Esophagus muscularis mucosa (tissue), 3 donors: ENCODE measurements at regions not wholly inside any gene's neighbourhood (a gene's known extent, or its start where the extent isn't known, plus 50 kb on each side); places are given as distances from the start of the nearest gene placed in this dataset.

Source experiments
- POLR2A ChIP-seq: fragments of 450-650 bp; IDR thresholded peaks from one replicate; pipeline ENCODE4 v1.6.1; 2017; ENCODE audit warnings: antibody characterized with exemption, moderate library complexity, mild to moderate bottlenecking, low read depth
- TF ChIP-seq, protein P1 (sequence below), 3 experiments: fragments of 200-600 bp in 2 of 3; fragments of 450-650 bp in 1 of 3; sonication (generic) in 2 of 3; IDR thresholded peaks; one replicate each; pipeline ENCODE4 v1.5.1; 2017 to 2019; ENCODE audit warnings: antibody characterized with exemption in 3 of 3, mild to moderate bottlenecking in 2 of 3, moderate library complexity in 1 of 3

DNA sequence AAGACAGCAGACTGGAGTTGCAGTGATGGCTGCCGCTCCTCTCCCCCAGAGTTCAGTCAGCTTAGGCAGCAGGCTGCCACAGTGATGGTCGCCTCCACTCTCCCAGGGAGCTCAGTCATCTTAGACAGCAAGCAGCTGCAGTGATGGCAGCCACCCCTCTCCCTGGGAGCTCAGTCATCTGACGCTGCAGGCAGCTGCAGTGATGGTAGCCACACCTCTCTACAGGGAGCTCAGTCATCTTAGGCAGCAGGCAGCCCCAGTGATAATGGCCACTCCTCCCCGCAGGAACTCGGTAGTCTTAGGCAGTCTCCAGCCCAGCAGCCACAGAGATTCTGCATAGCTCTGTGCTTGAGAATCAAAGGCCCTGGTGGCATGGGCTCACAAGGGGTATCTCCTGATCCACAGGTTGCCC is 582.7 kb downstream of the DTWD2 start:
- TF ChIP-seq, protein P1, sequence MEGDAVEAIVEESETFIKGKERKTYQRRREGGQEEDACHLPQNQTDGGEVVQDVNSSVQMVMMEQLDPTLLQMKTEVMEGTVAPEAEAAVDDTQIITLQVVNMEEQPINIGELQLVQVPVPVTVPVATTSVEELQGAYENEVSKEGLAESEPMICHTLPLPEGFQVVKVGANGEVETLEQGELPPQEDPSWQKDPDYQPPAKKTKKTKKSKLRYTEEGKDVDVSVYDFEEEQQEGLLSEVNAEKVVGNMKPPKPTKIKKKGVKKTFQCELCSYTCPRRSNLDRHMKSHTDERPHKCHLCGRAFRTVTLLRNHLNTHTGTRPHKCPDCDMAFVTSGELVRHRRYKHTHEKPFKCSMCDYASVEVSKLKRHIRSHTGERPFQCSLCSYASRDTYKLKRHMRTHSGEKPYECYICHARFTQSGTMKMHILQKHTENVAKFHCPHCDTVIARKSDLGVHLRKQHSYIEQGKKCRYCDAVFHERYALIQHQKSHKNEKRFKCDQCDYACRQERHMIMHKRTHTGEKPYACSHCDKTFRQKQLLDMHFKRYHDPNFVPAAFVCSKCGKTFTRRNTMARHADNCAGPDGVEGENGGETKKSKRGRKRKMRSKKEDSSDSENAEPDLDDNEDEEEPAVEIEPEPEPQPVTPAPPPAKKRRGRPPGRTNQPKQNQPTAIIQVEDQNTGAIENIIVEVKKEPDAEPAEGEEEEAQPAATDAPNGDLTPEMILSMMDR (IDR thresholded peaks at IDR 0.05) = no peak
- TF ChIP-seq POLR2A = no peak
